ENCODE measurements at regions not wholly inside any gene's neighbourhood (a gene's known extent, or its start where the extent isn't known, plus 50 kb on each side); places are given as distances from the start of the nearest gene placed in this dataset.

- ChIA-PET CTCF (ENCODE audit: low intra/inter-chr PET ratio, low total read pairs) (no interaction called here), POLR2A (no interaction called here)
- Histone ChIP-seq H3K9ac (ENCODE audit: insufficient read depth, low read depth, low read length) (no peak overlapping the region), H3K9me3 (ENCODE audit: low read length) (no peaks in the 10 kb centered on the region), H3K4me2 (ENCODE audit: low read depth, low read length) (no peak overlapping the region), H3K4me1 (ENCODE audit: insufficient read depth, low read length) (no peaks in the 10 kb centered on the region), H2AFZ (ENCODE audit: low read length) (no peak overlapping the region), H3K27me3 (ENCODE audit: control insufficient read depth in 1 of 2, insufficient read depth in 2 of 2, low read length in 2 of 2) (no peaks in the 10 kb centered on the region), H3K4me3 (replicated peaks in 1 of 3; ENCODE audit: insufficient read depth in 1 of 3, low read depth in 2 of 3, low read length in 3 of 3) (no peak overlapping the region), H4K20me1 (ENCODE audit: insufficient read depth, low read length) (no peaks in the 10 kb centered on the region), H3K79me2 (ENCODE audit: insufficient read depth, low read length) (no peaks in the 10 kb centered on the region), H3K36me3 (replicated peaks in 1 of 2; ENCODE audit: control insufficient read depth in 1 of 2, insufficient read depth in 2 of 2, low read length in 2 of 2) (no peaks in the 10 kb centered on the region), H3K27ac (ENCODE audit: extremely low read length, insufficient read depth, low read length) (no peak overlapping the region)
- no peak for DNase-seq (ENCODE audit: low spot score)
- TF ChIP-seq ZSCAN9 (CRISPR knock-in tag; IDR thresholded peaks at IDR 0.05; ENCODE audit: borderline replicate concordance) (no peak), HIC2 (CRISPR knock-in tag; IDR thresholded peaks at IDR 0.05; ENCODE audit: low read depth) (no peak), HBP1 (CRISPR knock-in tag; IDR thresholded peaks at IDR 0.05; ENCODE audit: low read depth) (no peak), CBX2 (IDR thresholded peaks at IDR 0.05; ENCODE audit: low read depth, low read length) (no peak), CBX2 (CRISPR knock-in tag; IDR thresholded peaks at IDR 0.05; ENCODE audit: low read depth) (no peak), ZFP37 (CRISPR knock-in tag; IDR thresholded peaks at IDR 0.05; ENCODE audit: borderline replicate concordance) (no peak)
- BruUV-seq (replicated peaks): no TSS peak
- no peak for ATAC-seq
- FAIRE-seq: no peak
- intact Hi-C loops (cut with micrococcal nuclease; ENCODE audit: unreplicated experiment) (no loop called here), in situ Hi-C loops (cut with HindIII; ENCODE audit: extremely low pct_ligation_motif_present, low pct_unique_long_range_greater_than_20kb) (no loop called here)
- 0% methylated on average over 2 of the region's 2 CpGs for WGBS (ENCODE audit: low lambda C conversion rate)
Measured at GRCh38 chrX:100194082-100194775, 215.8 kb downstream of the PCDH19 start.
